Uterus (tissue), 2 donors: ENCODE measurements at regions not wholly inside any gene's neighbourhood (a gene's known extent, or its start where the extent isn't known, plus 50 kb on each side); places are given as distances from the start of the nearest gene placed in this dataset.

ENCODE experiments used
- POLR2A ChIP-seq, 2 donors: fragments of 450-650 bp; IDR thresholded peaks; one replicate each; pipeline ENCODE4 v1.6.1; 2016; ENCODE audit warnings: antibody characterized with exemption in 2 of 2, mild to moderate bottlenecking in 1 of 2, moderate library complexity in 1 of 2
- TF ChIP-seq, protein P1 (sequence below), 4 experiments: fragments of 200-600 bp in 2 of 4; fragments of 450-650 bp in 2 of 4; sonication (generic) in 2 of 4; IDR thresholded peaks; one replicate each; pipeline ENCODE4 v1.5.1; 2016 to 2019; ENCODE audit warnings: antibody characterized with exemption in 4 of 4, mild to moderate bottlenecking in 2 of 4, moderate library complexity in 1 of 4

GRCh38 chr14:85711620-85712019, 181.7 kb downstream of the FLRT2 start:
- TF ChIP-seq, protein P1, sequence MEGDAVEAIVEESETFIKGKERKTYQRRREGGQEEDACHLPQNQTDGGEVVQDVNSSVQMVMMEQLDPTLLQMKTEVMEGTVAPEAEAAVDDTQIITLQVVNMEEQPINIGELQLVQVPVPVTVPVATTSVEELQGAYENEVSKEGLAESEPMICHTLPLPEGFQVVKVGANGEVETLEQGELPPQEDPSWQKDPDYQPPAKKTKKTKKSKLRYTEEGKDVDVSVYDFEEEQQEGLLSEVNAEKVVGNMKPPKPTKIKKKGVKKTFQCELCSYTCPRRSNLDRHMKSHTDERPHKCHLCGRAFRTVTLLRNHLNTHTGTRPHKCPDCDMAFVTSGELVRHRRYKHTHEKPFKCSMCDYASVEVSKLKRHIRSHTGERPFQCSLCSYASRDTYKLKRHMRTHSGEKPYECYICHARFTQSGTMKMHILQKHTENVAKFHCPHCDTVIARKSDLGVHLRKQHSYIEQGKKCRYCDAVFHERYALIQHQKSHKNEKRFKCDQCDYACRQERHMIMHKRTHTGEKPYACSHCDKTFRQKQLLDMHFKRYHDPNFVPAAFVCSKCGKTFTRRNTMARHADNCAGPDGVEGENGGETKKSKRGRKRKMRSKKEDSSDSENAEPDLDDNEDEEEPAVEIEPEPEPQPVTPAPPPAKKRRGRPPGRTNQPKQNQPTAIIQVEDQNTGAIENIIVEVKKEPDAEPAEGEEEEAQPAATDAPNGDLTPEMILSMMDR (IDR thresholded peaks at IDR 0.05), result no peak
- no peak for TF ChIP-seq POLR2A (IDR thresholded peaks at IDR 0.05)
